Upper lobe of right lung (tissue), 1 donor: ENCODE measurements at regions not wholly inside any gene's neighbourhood (a gene's known extent, or its start where the extent isn't known, plus 50 kb on each side); places are given as distances from the start of the nearest gene placed in this dataset.

Source experiments
- ATAC-seq: fragments of 200-7000 bp; cut with Tn5 transposase; one replicate; pipeline ENCODE4 v1.9.1; 2020; ENCODE audit warnings: mild to moderate bottlenecking, moderate library complexity
- DNase-seq: peaks from one replicate; pipeline ENCODE4 v3.0.0-alpha.2; 2020
- H3K27ac ChIP-seq: fragments of 200-600 bp; one replicate; pipeline ENCODE4 v1.8.0; 2022
- H3K27me3 ChIP-seq: fragments of 200-600 bp; one replicate; pipeline ENCODE4 v1.8.0; 2022; ENCODE audit warnings: mild to moderate bottlenecking
- H3K36me3 ChIP-seq: fragments of 200-600 bp; one replicate; pipeline ENCODE4 v1.8.0; 2022
- H3K4me1 ChIP-seq: fragments of 200-600 bp; one replicate; pipeline ENCODE4 v1.8.0; 2022
- H3K4me3 ChIP-seq: fragments of 200-600 bp; one replicate; pipeline ENCODE4 v1.8.0; 2022; ENCODE audit warnings: mild to moderate bottlenecking
- H3K9me3 ChIP-seq: fragments of 200-600 bp; one replicate; pipeline ENCODE4 v1.8.0; 2022
- CTCF ChIP-seq: fragments of 200-600 bp; IDR thresholded peaks from one replicate; pipeline ENCODE4 v1.8.0; 2022; ENCODE audit warnings: antibody characterized with exemption
- intact Hi-C: fragments of 100-400 bp; cut with DNase I; formaldehyde crosslinking; loops from one replicate; pipeline ENCODE4 v1.11.0; 2022
- donor health status: DM: no; HTN: yes; CAD: no; lungs with severe emphysema.

GRCh38 chr4:155079871-155080270 lies 128.6 kb upstream of the NPY2R start:
- H3K4me3 ChIP-seq, result no peak overlapping the region
- TF ChIP-seq CTCF, result no peak
- ATAC-seq, result no peak
- no peak overlapping the region for H3K27ac ChIP-seq
- H3K36me3 ChIP-seq, result no peaks in the 10 kb centered on the region
- H3K9me3 ChIP-seq, result no peaks in the 10 kb centered on the region
- no peaks in the 10 kb centered on the region for H3K27me3 ChIP-seq
- no peaks in the 10 kb centered on the region for H3K4me1 ChIP-seq
- intact Hi-C loops, result no loop called here
- no peak for DNase-seq

- Histone ChIP-seq H3K4me1 (no peaks in the 10 kb centered on the region), H3K9me3 (no peaks in the 10 kb centered on the region), H3K4me3 (no peak overlapping the region), H3K36me3 (no peaks in the 10 kb centered on the region), H3K27me3 (no peaks in the 10 kb centered on the region), H3K27ac (no peak overlapping the region)
- no peak for DNase-seq
- intact Hi-C loops, result no loop called here
- ATAC-seq, result no peak
- no peak for TF ChIP-seq CTCF
Measured at GRCh38 chr4:155081222-155081621, 127.2 kb upstream of the NPY2R start.

DNA sequence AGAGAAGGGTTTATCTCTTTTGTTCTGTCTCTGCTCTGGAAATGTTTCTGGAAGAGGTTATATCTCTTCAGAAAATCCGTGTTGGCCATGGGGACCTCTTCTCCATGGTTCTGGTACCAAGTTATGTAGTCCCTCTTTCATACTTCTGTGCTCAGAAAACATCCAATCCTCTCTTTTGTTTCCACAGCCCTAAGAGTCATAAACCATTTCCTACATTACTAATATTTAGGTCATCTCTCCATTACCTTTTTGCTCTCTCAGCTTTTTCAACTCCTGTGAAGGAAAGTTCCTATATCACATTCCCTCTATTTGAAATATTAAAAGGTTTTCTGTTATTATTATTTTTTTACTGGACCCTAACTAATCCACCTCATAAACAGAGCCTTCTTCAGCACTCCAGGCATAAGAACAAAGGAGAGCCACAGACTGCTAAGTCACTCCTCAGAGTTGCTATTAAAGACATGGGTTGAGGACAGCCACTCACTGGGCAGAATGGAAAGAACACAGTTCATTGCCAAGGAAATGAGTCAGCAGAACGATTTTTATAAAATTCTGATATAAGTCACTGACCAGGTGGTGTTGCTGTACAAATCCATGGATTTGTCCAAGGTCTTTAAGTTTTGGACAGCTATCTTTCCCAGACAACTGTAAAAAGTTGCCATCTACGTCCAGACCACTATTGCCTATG lies 122.4 kb upstream of the NPY2R start:
- DNase-seq (no peak), ATAC-seq (no peak)
- Histone ChIP-seq H3K9me3 (no peaks in the 10 kb centered on the region), H3K4me3 (no peak overlapping the region), H3K36me3 (no peaks in the 10 kb centered on the region), H3K4me1 (no peaks in the 10 kb centered on the region), H3K27me3 (no peaks in the 10 kb centered on the region), H3K27ac (no peak overlapping the region)
- TF ChIP-seq CTCF, result no peak
- intact Hi-C loops, result no loop called here

GRCh38 chr4:155094201-155094820 lies 114.1 kb upstream of the NPY2R start:
- Histone ChIP-seq H3K4me1 (no peaks in the 10 kb centered on the region), H3K4me3 (no peak overlapping the region), H3K9me3 (no peaks in the 10 kb centered on the region), H3K27me3 (no peaks in the 10 kb centered on the region), H3K36me3 (no peaks in the 10 kb centered on the region), H3K27ac (no peak overlapping the region)
- intact Hi-C loops, result no loop called here
- ATAC-seq, result no peak
- no peak for TF ChIP-seq CTCF
- no peak for DNase-seq

- no peaks in the 10 kb centered on the region for H3K27me3 ChIP-seq
- no peak overlapping the region for H3K4me3 ChIP-seq
- no peaks in the 10 kb centered on the region for H3K4me1 ChIP-seq
- intact Hi-C loops, result no loop called here
- no peak overlapping the region for H3K27ac ChIP-seq
- no peak for DNase-seq
- H3K36me3 ChIP-seq, result no peaks in the 10 kb centered on the region
- TF ChIP-seq CTCF, result no peak
- H3K9me3 ChIP-seq, result no peaks in the 10 kb centered on the region
- ATAC-seq, result no peak
Measured at GRCh38 chr4:155099231-155099630, 109.2 kb upstream of the NPY2R start.
